ENCODE measurements at regions not wholly inside any gene's neighbourhood (a gene's known extent, or its start where the extent isn't known, plus 50 kb on each side); places are given as distances from the start of the nearest gene placed in this dataset.
A peak's percentile ranks its signal among the peaks of the same experiment; 100 is the strongest.

DNA sequence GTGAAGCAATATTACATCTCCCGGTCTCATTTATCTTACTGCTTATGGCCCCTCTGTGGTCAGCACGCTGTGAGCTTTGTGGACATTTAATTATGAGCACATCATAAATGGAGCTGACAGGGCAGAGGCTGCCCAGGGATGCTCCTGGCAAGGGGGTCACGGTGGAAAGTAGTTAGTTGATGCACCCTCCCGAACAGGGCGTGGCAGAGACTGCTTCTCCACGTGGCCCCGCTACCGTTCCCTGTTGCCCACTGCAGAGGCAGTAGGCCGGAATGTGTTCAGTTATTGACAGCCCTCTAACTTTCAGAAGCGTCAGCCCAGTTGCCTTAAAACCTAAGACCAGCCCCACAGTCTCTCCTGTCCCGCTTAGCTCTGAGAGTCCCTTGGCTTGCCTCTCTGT lies 180.3 kb upstream of the ZNF507 start:
- Histone ChIP-seq H3K9me3 (ENCODE audit: control insufficient read depth in 4 of 4, insufficient read depth in 3 of 4, low read length in 3 of 4) (no peaks in the 10 kb centered on the region), H3K9ac (ENCODE audit: insufficient read depth in 1 of 2, low read length in 2 of 2) (no peak overlapping the region)
- 75 to 79% methylated on average over 11 of the region's 11 CpGs for WGBS, 2 donors

DNA sequence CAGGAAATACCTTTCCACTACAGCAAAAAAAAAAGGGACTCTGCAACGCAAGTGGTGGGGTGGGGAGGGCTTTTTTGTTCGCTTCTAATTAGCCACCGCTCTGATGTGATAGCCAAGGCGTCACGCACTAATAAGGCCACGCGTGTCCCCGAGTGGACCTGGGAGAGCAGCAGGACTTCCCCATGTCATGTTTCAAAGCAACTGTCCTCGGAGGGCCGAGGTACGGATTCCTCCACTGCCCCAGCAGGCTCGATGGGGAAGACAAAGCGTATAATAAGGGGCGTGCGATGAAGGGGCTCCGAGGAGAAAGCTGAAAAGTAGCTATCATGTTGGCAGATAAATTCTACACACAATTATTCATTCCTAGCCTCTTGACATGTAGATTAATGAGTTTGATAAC lies 179.7 kb upstream of the ZNF507 start:
- Histone ChIP-seq H3K36me3 (ENCODE audit: control insufficient read depth in 4 of 4, insufficient read depth in 4 of 4, low read length in 4 of 4) (no peaks in the 10 kb centered on the region), H3K4me3 (no peak overlapping the region), H3K4me1 (ENCODE audit: control insufficient read depth in 5 of 5, insufficient read depth in 5 of 5, low read length in 5 of 5) (no peaks in the 10 kb centered on the region), H3K27me3 (ENCODE audit: control insufficient read depth in 3 of 3, insufficient read depth in 3 of 3, low read length in 2 of 3) (no peaks in the 10 kb centered on the region), H3K9ac (ENCODE audit: insufficient read depth in 1 of 2, low read length in 2 of 2) (no peak overlapping the region), H3K27ac (ENCODE audit: low read depth in 1 of 2, low read length in 1 of 2) (no peak overlapping the region), H3K9me3 (ENCODE audit: control insufficient read depth in 4 of 4, insufficient read depth in 3 of 4, low read length in 3 of 4) (no peaks in the 10 kb centered on the region)
- ATAC-seq (ENCODE audit: insufficient read depth, low FRiP score) (no peak), DNase-seq (no peak)
- TF ChIP-seq, protein P1, sequence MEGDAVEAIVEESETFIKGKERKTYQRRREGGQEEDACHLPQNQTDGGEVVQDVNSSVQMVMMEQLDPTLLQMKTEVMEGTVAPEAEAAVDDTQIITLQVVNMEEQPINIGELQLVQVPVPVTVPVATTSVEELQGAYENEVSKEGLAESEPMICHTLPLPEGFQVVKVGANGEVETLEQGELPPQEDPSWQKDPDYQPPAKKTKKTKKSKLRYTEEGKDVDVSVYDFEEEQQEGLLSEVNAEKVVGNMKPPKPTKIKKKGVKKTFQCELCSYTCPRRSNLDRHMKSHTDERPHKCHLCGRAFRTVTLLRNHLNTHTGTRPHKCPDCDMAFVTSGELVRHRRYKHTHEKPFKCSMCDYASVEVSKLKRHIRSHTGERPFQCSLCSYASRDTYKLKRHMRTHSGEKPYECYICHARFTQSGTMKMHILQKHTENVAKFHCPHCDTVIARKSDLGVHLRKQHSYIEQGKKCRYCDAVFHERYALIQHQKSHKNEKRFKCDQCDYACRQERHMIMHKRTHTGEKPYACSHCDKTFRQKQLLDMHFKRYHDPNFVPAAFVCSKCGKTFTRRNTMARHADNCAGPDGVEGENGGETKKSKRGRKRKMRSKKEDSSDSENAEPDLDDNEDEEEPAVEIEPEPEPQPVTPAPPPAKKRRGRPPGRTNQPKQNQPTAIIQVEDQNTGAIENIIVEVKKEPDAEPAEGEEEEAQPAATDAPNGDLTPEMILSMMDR (IDR thresholded peaks at IDR 0.05; ENCODE audit: control extremely low read depth, extremely low read depth) = no peak
- WGBS, 2 donors = 73 to 79% methylated on average over 16 of the region's 16 CpGs

More for the DNA sequence above, 180.3 kb upstream of the ZNF507 start:
- H3K36me3 ChIP-seq (ENCODE audit: control insufficient read depth in 4 of 4, insufficient read depth in 4 of 4, low read length in 4 of 4) = no peaks in the 10 kb centered on the region
- ATAC-seq (ENCODE audit: insufficient read depth, low FRiP score) = no peak
- no peak overlapping the region for H3K27ac ChIP-seq (ENCODE audit: low read depth in 1 of 2, low read length in 1 of 2)
- no peaks in the 10 kb centered on the region for H3K27me3 ChIP-seq (ENCODE audit: control insufficient read depth in 3 of 3, insufficient read depth in 3 of 3, low read length in 2 of 3)
- H3K4me3 ChIP-seq = no peak overlapping the region
- no peak for DNase-seq
- H3K4me1 ChIP-seq (ENCODE audit: control insufficient read depth in 5 of 5, insufficient read depth in 5 of 5, low read length in 5 of 5) = no peaks in the 10 kb centered on the region
- TF ChIP-seq, protein P1 (IDR thresholded peaks at IDR 0.05; ENCODE audit: control extremely low read depth, extremely low read depth) = no peak

DNA sequence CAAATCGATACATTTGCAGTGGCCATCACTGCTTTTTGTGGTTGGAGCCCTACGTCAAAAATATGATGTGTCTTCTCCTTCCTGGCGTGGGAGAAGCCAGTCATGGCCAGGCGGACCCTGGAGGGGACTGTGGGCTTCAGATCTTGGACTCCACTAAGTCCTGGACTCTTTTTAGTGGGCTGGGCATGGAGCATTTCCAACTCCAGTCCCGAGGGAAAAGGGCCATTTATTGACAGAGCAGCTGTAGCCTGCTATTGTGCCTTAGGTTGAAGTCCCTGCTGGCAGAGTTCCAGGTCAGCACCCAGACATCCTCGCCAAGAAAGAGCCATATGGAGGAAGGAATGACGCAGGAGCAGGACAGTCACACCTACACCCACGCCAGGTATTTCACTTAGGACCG lies 179.2 kb upstream of the ZNF507 start:
- no peak for ATAC-seq (ENCODE audit: insufficient read depth, low FRiP score)
- no peaks in the 10 kb centered on the region for H3K9me3 ChIP-seq (ENCODE audit: control insufficient read depth in 4 of 4, insufficient read depth in 3 of 4, low read length in 3 of 4)
- no peak overlapping the region for H3K4me3 ChIP-seq
- peak in 1 of 3 donors; percentile 12 for DNase-seq
- H3K36me3 ChIP-seq (ENCODE audit: control insufficient read depth in 4 of 4, insufficient read depth in 4 of 4, low read length in 4 of 4) = no peaks in the 10 kb centered on the region
- WGBS, 2 donors = 63 to 73% methylated on average over 9 of the region's 9 CpGs
- no peak overlapping the region for H3K9ac ChIP-seq (ENCODE audit: insufficient read depth in 1 of 2, low read length in 2 of 2)
- H3K27ac ChIP-seq (ENCODE audit: low read depth in 1 of 2, low read length in 1 of 2) = no peak overlapping the region
- H3K27me3 ChIP-seq (ENCODE audit: control insufficient read depth in 3 of 3, insufficient read depth in 3 of 3, low read length in 2 of 3) = no peaks in the 10 kb centered on the region
- H3K4me1 ChIP-seq (ENCODE audit: control insufficient read depth in 5 of 5, insufficient read depth in 5 of 5, low read length in 5 of 5) = peaks cover 0 to under 1% (median 0%) of the 10 kb centered on the region in 5 donors
- TF ChIP-seq, protein P1 (IDR thresholded peaks at IDR 0.05; ENCODE audit: control extremely low read depth, extremely low read depth) = no peak

DNA sequence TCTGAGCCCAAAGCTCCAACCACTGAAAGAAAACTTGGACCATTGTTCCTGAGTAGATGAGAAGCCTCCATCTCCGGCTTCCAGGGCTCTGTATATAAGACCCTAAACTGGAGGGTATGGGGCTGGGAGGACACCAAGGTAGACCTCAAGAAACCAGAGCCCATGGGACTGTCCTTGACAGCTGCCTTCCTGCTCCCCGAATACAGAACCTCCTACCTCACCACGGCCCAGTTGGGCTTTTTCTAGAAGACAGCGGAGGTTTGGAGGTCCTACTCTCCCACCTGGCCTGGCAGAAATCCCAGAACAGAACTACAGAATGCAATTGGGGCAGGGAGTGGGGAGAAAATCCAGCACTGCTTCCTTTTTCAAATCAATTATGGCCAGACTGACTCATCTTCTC lies 177.3 kb upstream of the ZNF507 start:
- 90 to 91% methylated on average over 4 of the region's 4 CpGs for WGBS, 2 donors
- Histone ChIP-seq H3K4me3 (no peak overlapping the region), H3K9me3 (ENCODE audit: control insufficient read depth in 4 of 4, insufficient read depth in 3 of 4, low read length in 3 of 4) (no peaks in the 10 kb centered on the region), H3K27me3 (ENCODE audit: control insufficient read depth in 3 of 3, insufficient read depth in 3 of 3, low read length in 2 of 3) (no peaks in the 10 kb centered on the region), H3K27ac (ENCODE audit: low read depth in 1 of 2, low read length in 1 of 2) (no peak overlapping the region), H3K4me1 (ENCODE audit: control insufficient read depth in 5 of 5, insufficient read depth in 5 of 5, low read length in 5 of 5) (peaks cover 0 to 16% (median 0%) of the 10 kb centered on the region in 5 donors), H3K36me3 (ENCODE audit: control insufficient read depth in 4 of 4, insufficient read depth in 4 of 4, low read length in 4 of 4) (no peaks in the 10 kb centered on the region), H3K9ac (ENCODE audit: insufficient read depth in 1 of 2, low read length in 2 of 2) (no peak overlapping the region)
- no peak for DNase-seq
- TF ChIP-seq, protein P1 (IDR thresholded peaks at IDR 0.05; ENCODE audit: control extremely low read depth, extremely low read depth) = no peak
- no peak for ATAC-seq (ENCODE audit: insufficient read depth, low FRiP score)

All from lung (tissue), 11 donors.